ENCODE measurements at regions not wholly inside any gene's neighbourhood (a gene's known extent, or its start where the extent isn't known, plus 50 kb on each side); places are given as distances from the start of the nearest gene placed in this dataset.
"Not testable (repeated sequence)": the region's sequence is repeated elsewhere in the genome, so short reads cannot be mapped to it uniquely, and the experiment has no call there.

- H3K9me3 Mint-ChIP-seq; CTCF ChIA-PET (ENCODE audit: partially characterized antibody); POLR2A ChIA-PET (ENCODE audit: partially characterized antibody); H3K36me3 Mint-ChIP-seq; DNase-seq; intact Hi-C loops (cut with micrococcal nuclease); H3K36me3 ChIP-seq (ENCODE audit: insufficient read depth, low read length); H3K27ac Mint-ChIP-seq; H3K27ac ChIP-seq (ENCODE audit: low read depth, low read length); H3K9me3 ChIP-seq (ENCODE audit: control insufficient read depth in 1 of 2, low read length in 2 of 2); H3K27me3 ChIP-seq (ENCODE audit: insufficient read depth, low read length); H3K4me1 Mint-ChIP-seq; H3K27me3 Mint-ChIP-seq; H3K4me3 Mint-ChIP-seq; H3K4me3 ChIP-seq (ENCODE audit: low read length in 2 of 2); H3K4me1 ChIP-seq (ENCODE audit: insufficient read depth, low read length): not testable (repeated sequence)
Measured at GRCh38 chr2:87559001-87559400, 188.9 kb upstream of the PLGLB2 start.

- H3K4me3 Mint-ChIP-seq; POLR2A ChIA-PET (ENCODE audit: partially characterized antibody): not testable (repeated sequence)
Measured at GRCh38 chr2:87559735-87560134, 188.2 kb upstream of the PLGLB2 start.

GRCh38 chr2:87565116-87565515 is 182.8 kb upstream of the PLGLB2 start:
- H3K36me3 ChIP-seq (ENCODE audit: insufficient read depth, low read length); intact Hi-C loops (cut with micrococcal nuclease); CTCF ChIA-PET (ENCODE audit: partially characterized antibody); H3K9me3 ChIP-seq (ENCODE audit: control insufficient read depth in 1 of 2, low read length in 2 of 2); DNase-seq; H3K27me3 Mint-ChIP-seq; H3K4me3 ChIP-seq (ENCODE audit: low read length in 2 of 2); H3K4me1 ChIP-seq (ENCODE audit: insufficient read depth, low read length); H3K27ac ChIP-seq (ENCODE audit: low read depth, low read length); H3K9me3 Mint-ChIP-seq; H3K36me3 Mint-ChIP-seq; H3K27ac Mint-ChIP-seq; POLR2A ChIA-PET (ENCODE audit: partially characterized antibody); H3K27me3 ChIP-seq (ENCODE audit: insufficient read depth, low read length); H3K4me3 Mint-ChIP-seq: not testable (repeated sequence)
- peaks cover 4 to 14% (median 5%) of the 10 kb centered on the region in 4 donors for H3K4me1 Mint-ChIP-seq

More at GRCh38 chr2:87559735-87560134, 188.2 kb upstream of the PLGLB2 start:
- CTCF ChIA-PET (ENCODE audit: partially characterized antibody); H3K27ac Mint-ChIP-seq; H3K4me1 ChIP-seq (ENCODE audit: insufficient read depth, low read length); H3K36me3 Mint-ChIP-seq; H3K36me3 ChIP-seq (ENCODE audit: insufficient read depth, low read length); intact Hi-C loops (cut with micrococcal nuclease); H3K4me3 ChIP-seq (ENCODE audit: low read length in 2 of 2); H3K9me3 Mint-ChIP-seq; H3K27me3 Mint-ChIP-seq; H3K27me3 ChIP-seq (ENCODE audit: insufficient read depth, low read length); H3K27ac ChIP-seq (ENCODE audit: low read depth, low read length); DNase-seq; H3K9me3 ChIP-seq (ENCODE audit: control insufficient read depth in 1 of 2, low read length in 2 of 2); H3K4me1 Mint-ChIP-seq: not testable (repeated sequence)

GRCh38 chr2:87566531-87566930 is 181.4 kb upstream of the PLGLB2 start:
- H3K36me3 ChIP-seq (ENCODE audit: insufficient read depth, low read length); intact Hi-C loops (cut with micrococcal nuclease); CTCF ChIA-PET (ENCODE audit: partially characterized antibody); H3K4me3 Mint-ChIP-seq; H3K27ac ChIP-seq (ENCODE audit: low read depth, low read length); H3K27me3 ChIP-seq (ENCODE audit: insufficient read depth, low read length); DNase-seq; H3K9me3 ChIP-seq (ENCODE audit: control insufficient read depth in 1 of 2, low read length in 2 of 2); H3K4me1 ChIP-seq (ENCODE audit: insufficient read depth, low read length); POLR2A ChIA-PET (ENCODE audit: partially characterized antibody); H3K27ac Mint-ChIP-seq; H3K4me3 ChIP-seq (ENCODE audit: low read length in 2 of 2); H3K36me3 Mint-ChIP-seq; H3K27me3 Mint-ChIP-seq; H3K9me3 Mint-ChIP-seq: not testable (repeated sequence)
- H3K4me1 Mint-ChIP-seq: peaks cover 4 to 14% (median 5%) of the 10 kb centered on the region in 4 donors

DNA sequence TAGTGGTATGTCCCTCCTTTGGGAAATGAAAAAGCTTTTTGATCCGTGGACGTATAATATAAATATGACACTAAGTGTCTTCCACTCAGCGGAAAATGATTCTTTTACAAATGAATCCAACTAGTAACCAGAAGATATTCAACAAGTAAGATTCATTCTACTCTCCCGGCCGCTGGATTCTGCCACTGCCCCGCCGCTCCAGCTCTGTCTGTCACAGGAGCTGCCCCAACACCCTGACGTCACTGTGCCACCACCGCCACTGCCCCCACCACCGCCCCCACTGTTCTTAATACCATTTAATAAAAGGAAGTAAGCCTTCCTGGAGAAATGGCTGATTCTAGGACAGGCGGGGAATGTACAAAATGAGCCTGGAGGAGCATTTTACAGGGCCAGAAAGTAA is 180.8 kb upstream of the PLGLB2 start:
- H3K4me3 ChIP-seq (ENCODE audit: low read length in 2 of 2); H3K36me3 ChIP-seq (ENCODE audit: insufficient read depth, low read length); CTCF ChIA-PET (ENCODE audit: partially characterized antibody); H3K36me3 Mint-ChIP-seq; H3K27me3 Mint-ChIP-seq; DNase-seq; H3K27me3 ChIP-seq (ENCODE audit: insufficient read depth, low read length); H3K27ac ChIP-seq (ENCODE audit: low read depth, low read length); H3K9me3 ChIP-seq (ENCODE audit: control insufficient read depth in 1 of 2, low read length in 2 of 2); H3K4me1 ChIP-seq (ENCODE audit: insufficient read depth, low read length); H3K9me3 Mint-ChIP-seq; POLR2A ChIA-PET (ENCODE audit: partially characterized antibody); H3K4me3 Mint-ChIP-seq; intact Hi-C loops (cut with micrococcal nuclease); H3K27ac Mint-ChIP-seq: not testable (repeated sequence)
- peaks cover 4 to 14% (median 5%) of the 10 kb centered on the region in 4 donors for H3K4me1 Mint-ChIP-seq

- intact Hi-C loops (cut with micrococcal nuclease); H3K4me3 ChIP-seq (ENCODE audit: low read length in 2 of 2); H3K4me3 Mint-ChIP-seq; H3K9me3 ChIP-seq (ENCODE audit: control insufficient read depth in 1 of 2, low read length in 2 of 2); H3K4me1 ChIP-seq (ENCODE audit: insufficient read depth, low read length); H3K27ac ChIP-seq (ENCODE audit: low read depth, low read length); H3K9me3 Mint-ChIP-seq; H3K27ac Mint-ChIP-seq; DNase-seq; CTCF ChIA-PET (ENCODE audit: partially characterized antibody); POLR2A ChIA-PET (ENCODE audit: partially characterized antibody); H3K27me3 Mint-ChIP-seq; H3K36me3 Mint-ChIP-seq; H3K27me3 ChIP-seq (ENCODE audit: insufficient read depth, low read length); H3K36me3 ChIP-seq (ENCODE audit: insufficient read depth, low read length): not testable (repeated sequence)
- peaks cover 4 to 14% (median 5%) of the 10 kb centered on the region in 4 donors for H3K4me1 Mint-ChIP-seq
Measured at GRCh38 chr2:87567912-87568311, 180.0 kb upstream of the PLGLB2 start.

GRCh38 chr2:87568554-87569278 is 179.2 kb upstream of the PLGLB2 start:
- CTCF ChIA-PET (ENCODE audit: partially characterized antibody); H3K27me3 Mint-ChIP-seq: not testable (repeated sequence)

More at GRCh38 chr2:87568554-87569278, 179.2 kb upstream of the PLGLB2 start:
- H3K27ac ChIP-seq (ENCODE audit: low read depth, low read length); H3K27me3 ChIP-seq (ENCODE audit: insufficient read depth, low read length); H3K4me3 ChIP-seq (ENCODE audit: low read length in 2 of 2); H3K9me3 ChIP-seq (ENCODE audit: control insufficient read depth in 1 of 2, low read length in 2 of 2); intact Hi-C loops (cut with micrococcal nuclease); H3K36me3 ChIP-seq (ENCODE audit: insufficient read depth, low read length); H3K36me3 Mint-ChIP-seq; H3K4me1 ChIP-seq (ENCODE audit: insufficient read depth, low read length); H3K9me3 Mint-ChIP-seq; DNase-seq; POLR2A ChIA-PET (ENCODE audit: partially characterized antibody): not testable (repeated sequence)
- peaks cover 4 to 14% (median 6%) of the 10 kb centered on the region in 4 donors for H3K4me1 Mint-ChIP-seq
- peak overlapping the region in 3 of 7 donors; percentile 53 to 65 (median 56) for H3K27ac Mint-ChIP-seq
- H3K4me3 Mint-ChIP-seq: peak overlapping the region in 1 of 8 donors; percentile 52
